HL-60 (cell line): ENCODE measurements at regions not wholly inside any gene's neighbourhood (a gene's known extent, or its start where the extent isn't known, plus 50 kb on each side); places are given as distances from the start of the nearest gene placed in this dataset.

Source experiments
- CTCF ChIP-seq: IDR thresholded peaks from one replicate; pipeline ENCODE4 v1.5.1; 2011; ENCODE audit warnings: low read length, control low read depth, inconsistent platforms; ENCODE audit not compliant: insufficient read depth
- POLR2AphosphoS5 ChIP-seq: IDR thresholded peaks from 2 replicates; pipeline ENCODE4 v1.6.1; 2012; ENCODE audit warnings: low read depth
- REST ChIP-seq: IDR thresholded peaks from 2 replicates; pipeline ENCODE4 v1.6.1; 2012; ENCODE audit warnings: low read depth; ENCODE audit not compliant: insufficient replicate concordance
- SPI1 ChIP-seq: IDR thresholded peaks from 2 replicates; pipeline ENCODE4 v1.6.1; 2012; ENCODE audit warnings: low read depth, mild to moderate bottlenecking, borderline replicate concordance

GRCh38 chr9:108069991-108070390, 580.4 kb upstream of the KLF4 start:
- TF ChIP-seq POLR2AphosphoS5 = no peak
- no peak for TF ChIP-seq CTCF
- no peak for TF ChIP-seq SPI1
- no peak for TF ChIP-seq REST
